Spleen (tissue), 11 donors: ENCODE measurements at regions not wholly inside any gene's neighbourhood (a gene's known extent, or its start where the extent isn't known, plus 50 kb on each side); places are given as distances from the start of the nearest gene placed in this dataset.

Source experiments
- DNase-seq: peaks from one replicate; pipeline ENCODE4 v3.0.0-alpha.2; 2020
- H3K27ac ChIP-seq, 8 donors: fragments of 200-600 bp; sonication (generic) in 7 of 8; 1 replicate in 4 of 8; 2 replicates in 4 of 8; pipeline versions ENCODE4 v1.5.0 to v1.8.0; 2016 to 2021; ENCODE audit warnings: inconsistent platforms in 4 of 8, mild to moderate bottlenecking in 4 of 8, moderate library complexity in 1 of 8
- H3K27me3 ChIP-seq, 7 donors: fragments of 200-600 bp; sonication (generic) in 6 of 7; replicated peaks in 1 of 7; 1 replicate in 4 of 7; 2 replicates in 3 of 7; pipeline versions ENCODE4 v1.5.0 to v1.8.0; 2016 to 2021; ENCODE audit warnings: inconsistent platforms in 3 of 7, mild to moderate bottlenecking in 1 of 7
- H3K36me3 ChIP-seq, 6 donors: fragments of 200-600 bp; sonication (generic) in 5 of 6; 1 replicate in 4 of 6; 2 replicates in 2 of 6; pipeline versions ENCODE4 v1.5.0 to v1.8.0; 2016 to 2021; ENCODE audit warnings: inconsistent platforms in 2 of 6
- H3K4me1 ChIP-seq, 6 donors: fragments of 200-600 bp; sonication (generic) in 5 of 6; 1 replicate in 3 of 6; 2 replicates in 3 of 6; pipeline versions ENCODE4 v1.5.0 to v1.8.0; 2016 to 2021; ENCODE audit warnings: inconsistent platforms in 3 of 6
- H3K4me3 ChIP-seq, 8 donors: fragments of 200-600 bp; sonication (generic) in 7 of 8; 1 replicate in 4 of 8; 2 replicates in 4 of 8; pipeline versions ENCODE4 v1.5.0 to v1.8.0; 2016 to 2021; ENCODE audit warnings: inconsistent platforms in 4 of 8, mild to moderate bottlenecking in 4 of 8, moderate library complexity in 2 of 8
- H3K9me3 ChIP-seq, 8 donors: fragments of 200-600 bp; sonication (generic) in 7 of 8; 1 replicate in 4 of 8; 2 replicates in 4 of 8; pipeline versions ENCODE4 v1.5.0 to v1.8.0; 2016 to 2021; ENCODE audit warnings: inconsistent platforms in 4 of 8
- CTCF ChIP-seq, 11 experiments: fragments of 200-600 bp in 7 of 11; fragments of 450-650 bp in 4 of 11; sonication (generic) in 4 of 11; IDR thresholded peaks in 8 of 11; conservative IDR thresholded peaks in 3 of 11; 1 replicate in 7 of 11; 2 replicates in 4 of 11; pipeline versions ENCODE4 v1.4.0 to v1.8.0; 2016 to 2021; ENCODE audit warnings: antibody characterized with exemption in 11 of 11, inconsistent platforms in 4 of 11, mild to moderate bottlenecking in 1 of 11
- POLR2A ChIP-seq, 3 donors: fragments of 450-650 bp; IDR thresholded peaks; one replicate each; pipeline ENCODE4 v1.5.1; 2017; ENCODE audit warnings: antibody characterized with exemption in 3 of 3, mild to moderate bottlenecking in 1 of 3
- POLR2AphosphoS5 ChIP-seq, 3 donors: sonication (generic); formaldehyde crosslinking; IDR thresholded peaks; one replicate each; pipeline ENCODE4 v1.5.1; 2017; ENCODE audit warnings: antibody characterized with exemption in 3 of 3
- whole genome bisulfite sequencing, 5 donors: extraction: QIAGEN DNeasy Blood & Tissue Kit in 3 of 5; methylation state at CpG; one replicate each; pipeline versions ENCODE4 v1.1.5 to v1.1.7; 2013 to 2018; 5-methylcytosine and 5-hydroxymethylcytosine counted together
- intact Hi-C: fragments of 100-400 bp; cut with DNase I; formaldehyde crosslinking; loops from one replicate; pipeline ENCODE4 v1.15.0; 2023; ENCODE audit warnings: low total_unique reads
- donor health status: healthy with polysubstance abuse.
- donor health status: DM: no; HTN: no; CAD: no; lungs with moderate emphysema.
- donor health status: DM: no; HTN: no; CAD: no.
- donor health status: Bipolar disorder and iron deficiency.
- donor health status: healthy.
- donor health status: DM: no; HTN: no; CAD: no.
- donor health status: DM: yes; HTN: yes; CAD: no.

- TF ChIP-seq POLR2A (IDR thresholded peaks at IDR 0.05) (no peak), CTCF (IDR thresholded peaks at IDR 0.05 in 8 of 11, conservative IDR thresholded peaks at IDR 0.05 in 3 of 11) (no peak), POLR2AphosphoS5 (IDR thresholded peaks at IDR 0.05) (no peak)
- no peaks in the 10 kb centered on the region for H3K9me3 ChIP-seq
- H3K4me3 ChIP-seq, result no peak overlapping the region
- peaks cover 0 to 43% (median 0%) of the 10 kb centered on the region in 7 donors for H3K27me3 ChIP-seq
- no peak overlapping the region for H3K27ac ChIP-seq
- WGBS, 5 donors, result 89 to 97% (median 92%) methylated on average over 1 of the region's 1 CpG
- intact Hi-C loops, result no loop called here
- DNase-seq, result no peak
- no peaks in the 10 kb centered on the region for H3K36me3 ChIP-seq
- peaks cover 0 to 27% (median 0%) of the 10 kb centered on the region in 6 donors for H3K4me1 ChIP-seq
Measured at GRCh38 chr3:124043023-124043422, 51.1 kb upstream of the ROPN1 start.

- WGBS, 5 donors, result 77 to 88% (median 84%) methylated on average over 3 of the region's 3 CpGs
- Histone ChIP-seq H3K36me3 (no peaks in the 10 kb centered on the region), H3K9me3 (no peaks in the 10 kb centered on the region), H3K27me3 (peaks cover 0 to 41% (median 0%) of the 10 kb centered on the region in 7 donors), H3K27ac (no peak overlapping the region), H3K4me3 (no peak overlapping the region), H3K4me1 (peaks cover 0 to 23% (median 0%) of the 10 kb centered on the region in 6 donors)
- intact Hi-C loops, result no loop called here
- no peak for DNase-seq
- TF ChIP-seq CTCF (IDR thresholded peaks at IDR 0.05 in 8 of 11, conservative IDR thresholded peaks at IDR 0.05 in 3 of 11) (no peak), POLR2A (IDR thresholded peaks at IDR 0.05) (no peak), POLR2AphosphoS5 (IDR thresholded peaks at IDR 0.05) (no peak)
Measured at GRCh38 chr3:124044956-124045355, 53.0 kb upstream of the ROPN1 start.

- no peaks in the 10 kb centered on the region for H3K9me3 ChIP-seq
- no peaks in the 10 kb centered on the region for H3K36me3 ChIP-seq
- TF ChIP-seq CTCF (IDR thresholded peaks at IDR 0.05 in 8 of 11, conservative IDR thresholded peaks at IDR 0.05 in 3 of 11) (no peak), POLR2A (IDR thresholded peaks at IDR 0.05) (no peak), POLR2AphosphoS5 (IDR thresholded peaks at IDR 0.05) (no peak)
- peaks cover 0 to 17% (median 0%) of the 10 kb centered on the region in 7 donors for H3K27me3 ChIP-seq
- WGBS, 5 donors, result 74 to 85% (median 79%) methylated on average over 6 of the region's 6 CpGs
- intact Hi-C loops, result no loop called here
- H3K27ac ChIP-seq, result no peak overlapping the region
- peaks cover 0 to 13% (median 0%) of the 10 kb centered on the region in 6 donors for H3K4me1 ChIP-seq
- no peak overlapping the region for H3K4me3 ChIP-seq
- no peak for DNase-seq
Measured at GRCh38 chr3:124048967-124049798, 57.3 kb upstream of the ROPN1 start.

GRCh38 chr3:124051636-124052035 lies 59.7 kb upstream of the ROPN1 start:
- Histone ChIP-seq H3K36me3 (no peaks in the 10 kb centered on the region), H3K9me3 (no peaks in the 10 kb centered on the region), H3K4me1 (peaks cover 0 to 25% (median 0%) of the 10 kb centered on the region in 6 donors), H3K4me3 (no peak overlapping the region), H3K27me3 (peaks cover 0 to 16% (median 0%) of the 10 kb centered on the region in 7 donors), H3K27ac (no peak overlapping the region)
- intact Hi-C loops, result no loop called here
- WGBS, 5 donors, result 88 to 93% (median 91%) methylated on average over 6 of the region's 6 CpGs
- DNase-seq, result no peak
- no peak for TF ChIP-seq CTCF (IDR thresholded peaks at IDR 0.05 in 8 of 11, conservative IDR thresholded peaks at IDR 0.05 in 3 of 11)
- no peak for TF ChIP-seq POLR2A (IDR thresholded peaks at IDR 0.05)
- TF ChIP-seq POLR2AphosphoS5 (IDR thresholded peaks at IDR 0.05), result no peak
